ENCODE measurements at regions not wholly inside any gene's neighbourhood (a gene's known extent, or its start where the extent isn't known, plus 50 kb on each side); places are given as distances from the start of the nearest gene placed in this dataset.

- no peak overlapping the region for H3K4me3 ChIP-seq (ENCODE audit: low read depth, low read length)
- no peak for TF ChIP-seq CTCF (IDR thresholded peaks at IDR 0.05; ENCODE audit: insufficient read depth, low read length)
- DNase-seq (ENCODE audit: low read depth), result peak; percentile 51
Observed at GRCh38 chr18:42413870-42414269, 458.8 kb downstream of the PIK3C3 start.

GRCh38 chr18:42414756-42415454, 459.9 kb downstream of the PIK3C3 start:
- no peak overlapping the region for H3K4me3 ChIP-seq (ENCODE audit: low read depth, low read length)
- no peak for TF ChIP-seq CTCF (IDR thresholded peaks at IDR 0.05; ENCODE audit: insufficient read depth, low read length)
- DNase-seq (ENCODE audit: low read depth), result peak; percentile 96

- H3K4me3 ChIP-seq (ENCODE audit: low read depth, low read length), result no peak overlapping the region
- no peak for DNase-seq (ENCODE audit: low read depth)
- TF ChIP-seq CTCF (IDR thresholded peaks at IDR 0.05; ENCODE audit: insufficient read depth, low read length), result no peak
Observed at GRCh38 chr18:42417189-42417588, 462.2 kb downstream of the PIK3C3 start.

- H3K4me3 ChIP-seq (ENCODE audit: low read depth, low read length), result no peak overlapping the region
- TF ChIP-seq CTCF (IDR thresholded peaks at IDR 0.05; ENCODE audit: insufficient read depth, low read length), result no peak
- no peak for DNase-seq (ENCODE audit: low read depth)
Observed at GRCh38 chr18:42418121-42418520, 463.1 kb downstream of the PIK3C3 start.

- TF ChIP-seq CTCF (IDR thresholded peaks at IDR 0.05; ENCODE audit: insufficient read depth, low read length), result no peak
- no peak for DNase-seq (ENCODE audit: low read depth)
- no peak overlapping the region for H3K4me3 ChIP-seq (ENCODE audit: low read depth, low read length)
Observed at GRCh38 chr18:42425025-42425424, 470.0 kb downstream of the PIK3C3 start.

GRCh38 chr18:42426496-42427015, 471.5 kb downstream of the PIK3C3 start:
- H3K4me3 ChIP-seq (ENCODE audit: low read depth, low read length), result no peak overlapping the region
- peak; percentile 27 for DNase-seq (ENCODE audit: low read depth)
- TF ChIP-seq CTCF (IDR thresholded peaks at IDR 0.05; ENCODE audit: insufficient read depth, low read length), result no peak

- DNase-seq (ENCODE audit: low read depth), result no peak
- H3K4me3 ChIP-seq (ENCODE audit: low read depth, low read length), result no peak overlapping the region
- no peak for TF ChIP-seq CTCF (IDR thresholded peaks at IDR 0.05; ENCODE audit: insufficient read depth, low read length)
Observed at GRCh38 chr18:42429196-42429595, 474.2 kb downstream of the PIK3C3 start.

All from fibroblast of the aortic adventitia (primary cell).